NB4 (cell line): ENCODE measurements at regions not wholly inside any gene's neighbourhood (a gene's known extent, or its start where the extent isn't known, plus 50 kb on each side); places are given as distances from the start of the nearest gene placed in this dataset.

ENCODE experiments used
- TF ChIP-seq, protein P1 (sequence below): IDR thresholded peaks from one replicate; pipeline ENCODE4 v1.5.1; 2012; ENCODE audit warnings: low read depth, low read length
- TF ChIP-seq, protein P2 (sequence below): IDR thresholded peaks from 2 replicates; pipeline ENCODE4 v1.6.1; 2011; ENCODE audit warnings: low read depth, low read length

DNA sequence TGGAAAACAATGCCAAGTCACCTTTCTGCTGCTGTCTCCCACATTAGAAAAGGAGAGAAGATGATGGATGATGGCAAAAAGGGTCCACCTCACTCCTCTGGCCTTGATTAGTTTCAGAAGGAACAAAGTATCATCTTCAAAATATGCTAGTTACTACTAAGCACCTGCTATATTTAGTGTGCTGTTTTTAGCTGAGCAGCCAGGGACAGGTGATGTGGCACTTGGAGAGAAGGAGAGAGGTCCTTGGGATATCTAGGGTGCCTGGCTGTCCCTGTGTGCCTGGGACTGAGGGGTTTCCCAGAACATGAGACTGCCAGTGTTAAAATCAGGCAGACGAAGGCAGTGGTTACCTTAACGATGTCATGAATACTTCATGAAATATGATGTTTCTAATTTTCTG lies 235.5 kb upstream of the NT5C1B start:
- TF ChIP-seq, protein P1, sequence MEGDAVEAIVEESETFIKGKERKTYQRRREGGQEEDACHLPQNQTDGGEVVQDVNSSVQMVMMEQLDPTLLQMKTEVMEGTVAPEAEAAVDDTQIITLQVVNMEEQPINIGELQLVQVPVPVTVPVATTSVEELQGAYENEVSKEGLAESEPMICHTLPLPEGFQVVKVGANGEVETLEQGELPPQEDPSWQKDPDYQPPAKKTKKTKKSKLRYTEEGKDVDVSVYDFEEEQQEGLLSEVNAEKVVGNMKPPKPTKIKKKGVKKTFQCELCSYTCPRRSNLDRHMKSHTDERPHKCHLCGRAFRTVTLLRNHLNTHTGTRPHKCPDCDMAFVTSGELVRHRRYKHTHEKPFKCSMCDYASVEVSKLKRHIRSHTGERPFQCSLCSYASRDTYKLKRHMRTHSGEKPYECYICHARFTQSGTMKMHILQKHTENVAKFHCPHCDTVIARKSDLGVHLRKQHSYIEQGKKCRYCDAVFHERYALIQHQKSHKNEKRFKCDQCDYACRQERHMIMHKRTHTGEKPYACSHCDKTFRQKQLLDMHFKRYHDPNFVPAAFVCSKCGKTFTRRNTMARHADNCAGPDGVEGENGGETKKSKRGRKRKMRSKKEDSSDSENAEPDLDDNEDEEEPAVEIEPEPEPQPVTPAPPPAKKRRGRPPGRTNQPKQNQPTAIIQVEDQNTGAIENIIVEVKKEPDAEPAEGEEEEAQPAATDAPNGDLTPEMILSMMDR = no peak
- TF ChIP-seq, protein P2, sequence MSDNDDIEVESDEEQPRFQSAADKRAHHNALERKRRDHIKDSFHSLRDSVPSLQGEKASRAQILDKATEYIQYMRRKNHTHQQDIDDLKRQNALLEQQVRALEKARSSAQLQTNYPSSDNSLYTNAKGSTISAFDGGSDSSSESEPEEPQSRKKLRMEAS = no peak
